GM21423 (cell line): ENCODE measurements at regions not wholly inside any gene's neighbourhood (a gene's known extent, or its start where the extent isn't known, plus 50 kb on each side); places are given as distances from the start of the nearest gene placed in this dataset.

Experiments used
- ATAC-seq: cut with Tn5 transposase; IDR thresholded peaks from one replicate; pipeline ENCODE4 v1.9.1; 2021; ENCODE audit warnings: mild to moderate bottlenecking, moderate library complexity; ENCODE audit not compliant: unreplicated experiment

DNA sequence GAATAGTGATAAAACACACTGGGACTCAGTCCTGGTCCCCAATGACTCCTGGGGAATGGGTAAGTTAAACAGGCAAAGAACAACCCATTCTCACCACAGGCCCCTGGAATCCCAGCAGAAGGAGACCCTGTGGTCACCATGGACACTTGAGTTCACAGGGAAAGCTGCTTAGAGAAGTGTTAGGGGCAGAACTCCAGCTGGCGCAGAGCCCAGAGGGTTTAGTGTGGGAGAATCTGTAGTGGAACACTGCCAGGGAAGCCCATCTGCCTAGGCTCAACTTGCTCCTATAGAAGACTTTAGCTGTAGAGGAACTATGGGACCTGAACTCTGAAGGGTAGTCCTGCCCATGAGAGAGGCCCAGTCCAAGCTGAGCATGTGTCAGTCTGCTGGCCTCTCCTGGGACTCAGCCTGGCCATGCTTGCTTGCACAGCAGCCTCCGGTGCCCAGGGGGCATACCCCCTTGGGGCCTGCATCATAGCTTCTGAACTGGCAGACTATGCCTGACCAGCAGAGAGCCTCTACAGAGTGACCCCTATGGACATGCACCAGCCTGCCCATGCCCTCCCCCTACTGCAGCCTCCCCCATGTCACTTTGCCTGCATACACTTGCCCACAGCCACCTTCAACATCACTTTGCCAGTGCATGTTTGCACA is 343.5 kb downstream of the IDS start:
- ATAC-seq = no peak

DNA sequence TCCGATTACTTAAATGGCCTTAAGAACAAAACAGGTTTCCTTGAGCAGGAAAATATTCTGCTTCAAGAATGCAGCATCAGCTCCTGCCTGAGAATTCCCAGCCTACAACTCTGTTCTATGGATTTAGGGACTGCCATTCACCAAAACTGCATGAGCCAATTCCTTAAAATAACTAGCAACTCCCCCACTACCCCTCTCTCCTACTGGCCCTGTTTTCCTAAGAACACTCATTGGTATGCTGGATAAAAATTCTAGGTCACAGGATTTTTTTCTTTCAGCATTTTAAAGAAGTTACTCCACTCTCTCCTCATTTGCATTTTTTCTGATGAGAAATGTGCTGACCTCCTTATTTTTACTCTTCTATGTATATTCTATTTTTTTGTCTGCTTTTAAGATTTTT is 347.1 kb downstream of the IDS start:
- no peak for ATAC-seq

DNA sequence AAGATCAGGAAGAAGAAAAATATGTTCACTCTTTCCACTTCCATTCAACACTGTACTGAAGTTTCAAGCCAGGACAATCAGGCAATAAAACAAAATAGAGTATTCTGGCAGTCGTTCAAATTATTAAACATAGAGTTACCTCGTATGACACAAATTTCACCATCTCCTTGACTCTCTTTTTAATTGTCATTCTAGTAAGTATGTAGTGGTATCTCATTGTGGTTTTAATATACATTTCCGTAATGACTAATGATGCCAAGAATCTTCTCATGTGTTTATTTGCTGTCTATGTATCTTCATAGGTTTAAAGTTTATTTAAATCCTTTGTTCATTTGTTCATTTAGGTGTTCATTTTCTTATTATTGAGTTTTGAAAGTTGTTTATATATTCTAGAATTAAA is 352.2 kb downstream of the IDS start:
- no peak for ATAC-seq

DNA sequence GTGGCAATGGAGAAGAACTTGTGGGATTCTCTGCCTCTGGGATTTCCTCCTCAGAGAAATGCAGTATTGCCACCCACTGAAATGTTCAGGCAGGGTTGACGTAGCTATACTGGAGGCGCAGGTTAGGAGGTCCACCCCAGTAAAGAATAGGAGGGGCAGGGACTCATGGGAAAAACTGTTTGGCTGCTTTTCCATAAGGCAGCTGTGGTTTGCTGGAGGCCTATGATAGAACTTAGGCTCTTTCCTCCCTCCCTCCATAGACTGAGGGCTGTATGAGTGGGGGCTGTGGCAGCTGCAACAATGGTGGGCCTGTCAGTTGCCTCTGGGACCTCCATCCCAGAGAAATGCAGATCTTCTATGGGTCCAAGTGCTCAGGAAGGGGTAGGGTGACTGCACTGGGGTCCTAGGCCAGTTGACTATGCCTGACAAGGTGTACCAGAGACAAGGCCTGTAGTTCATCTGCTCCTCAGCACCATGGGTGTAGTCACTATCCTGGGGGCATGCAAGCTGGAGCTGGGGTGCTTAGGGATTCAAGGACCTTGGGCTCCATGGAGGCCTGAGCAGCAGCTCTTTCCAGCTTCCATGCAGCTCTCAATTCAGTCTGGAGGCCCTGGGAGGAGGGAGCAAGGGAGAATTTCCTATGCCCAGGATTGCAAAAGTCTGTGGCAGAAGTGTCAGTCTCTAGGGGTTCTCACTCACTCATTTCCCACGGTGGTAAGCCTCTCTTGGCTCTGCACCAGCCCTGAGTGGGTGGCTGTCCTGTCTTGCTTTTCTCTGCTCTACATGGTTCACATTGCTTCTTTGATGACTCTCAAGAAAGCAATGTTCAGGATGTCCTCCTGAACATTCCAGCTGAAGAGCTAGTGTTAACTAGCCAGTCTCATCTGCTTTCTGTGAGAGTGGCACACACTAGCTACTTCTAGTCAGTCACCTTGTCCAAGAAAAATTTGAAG is 353.0 kb downstream of the IDS start:
- ATAC-seq = no peak

DNA sequence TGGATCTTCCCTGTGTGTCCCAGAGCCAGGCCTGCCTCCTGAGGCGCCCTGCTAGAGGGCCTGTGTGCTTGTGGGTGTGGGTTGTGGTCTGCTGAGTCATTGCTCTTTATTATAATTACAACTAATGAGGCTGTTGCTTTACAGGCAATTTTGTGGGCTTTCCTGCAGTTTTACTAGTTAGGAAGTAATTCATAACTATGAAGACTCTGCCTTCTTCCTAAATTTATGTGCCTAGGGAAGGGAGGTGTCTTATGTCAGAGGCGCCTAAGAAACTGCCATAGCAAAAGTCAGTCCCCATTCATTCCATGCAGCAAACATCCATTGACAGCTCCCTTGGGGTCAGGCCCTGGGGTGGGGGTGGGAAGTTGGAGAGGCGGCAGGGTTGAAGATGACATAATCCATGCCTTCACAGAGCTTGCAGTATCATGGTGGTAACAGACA is 359.2 kb downstream of the IDS start:
- ATAC-seq = peak; percentile 65

DNA sequence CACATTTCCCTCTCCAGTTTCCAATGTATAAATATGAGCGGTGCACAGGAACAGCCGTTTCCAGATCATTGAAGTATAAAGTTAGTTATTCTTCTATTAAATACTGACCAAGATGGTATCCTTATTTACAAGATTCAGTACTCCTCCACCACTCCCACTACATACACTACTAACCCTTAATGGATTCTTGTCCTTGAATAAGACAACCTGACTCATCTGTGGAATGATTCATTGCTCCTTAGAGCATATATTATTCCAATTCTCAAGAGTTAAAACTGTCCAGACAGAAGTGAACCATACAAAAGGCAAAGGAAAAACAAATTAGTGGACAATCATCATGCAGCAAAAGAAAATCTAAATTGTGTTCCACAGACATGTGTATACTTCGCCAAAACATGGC is 373.3 kb downstream of the IDS start:
- no peak for ATAC-seq

DNA sequence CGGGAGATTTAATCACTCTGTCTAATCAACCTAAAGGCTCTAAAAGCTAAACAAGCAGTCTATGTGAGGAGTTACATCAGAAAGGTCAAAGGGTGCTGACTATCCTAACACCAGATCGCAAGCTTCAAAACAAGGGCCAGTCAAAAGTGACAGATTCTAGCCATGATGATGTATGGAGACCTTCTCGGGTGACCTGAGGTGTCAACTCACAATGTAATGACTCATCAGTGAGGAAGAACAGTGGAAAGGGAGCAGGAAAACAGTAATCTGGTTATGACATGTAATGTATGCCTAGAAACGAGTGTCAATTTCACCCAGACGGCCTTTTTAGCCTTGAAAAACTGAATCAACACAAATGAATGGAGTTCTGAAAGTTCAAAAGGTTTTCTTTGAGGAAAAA is 375.3 kb downstream of the IDS start:
- no peak for ATAC-seq

DNA sequence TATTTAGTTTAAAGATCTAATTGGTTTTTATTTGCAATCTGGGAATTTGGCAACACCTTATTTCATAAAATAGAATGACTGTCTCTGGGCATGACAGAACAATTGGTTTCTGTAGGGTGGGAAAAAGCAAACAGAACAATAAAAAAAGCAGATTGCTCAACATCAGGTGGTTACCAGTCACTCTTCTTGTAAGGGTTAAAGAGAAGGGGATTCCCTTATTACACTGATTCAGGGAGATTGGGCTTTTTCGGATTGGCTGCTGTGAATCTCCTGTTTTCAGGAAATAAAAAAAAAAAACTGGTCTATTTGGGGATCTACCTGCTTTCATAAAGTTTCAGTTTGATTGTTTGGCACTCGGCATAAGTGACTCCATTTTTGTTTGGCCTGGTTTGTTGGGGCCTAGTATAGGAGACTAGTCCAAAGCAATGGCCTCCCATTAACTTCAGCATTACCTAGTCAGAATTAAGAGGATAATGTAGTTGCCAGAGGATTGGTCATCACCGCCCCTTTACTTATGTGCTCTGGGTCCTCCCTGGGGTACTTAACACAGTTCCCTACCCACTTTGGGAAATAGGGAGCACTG is 380.5 kb downstream of the IDS start:
- ATAC-seq = no peak

DNA sequence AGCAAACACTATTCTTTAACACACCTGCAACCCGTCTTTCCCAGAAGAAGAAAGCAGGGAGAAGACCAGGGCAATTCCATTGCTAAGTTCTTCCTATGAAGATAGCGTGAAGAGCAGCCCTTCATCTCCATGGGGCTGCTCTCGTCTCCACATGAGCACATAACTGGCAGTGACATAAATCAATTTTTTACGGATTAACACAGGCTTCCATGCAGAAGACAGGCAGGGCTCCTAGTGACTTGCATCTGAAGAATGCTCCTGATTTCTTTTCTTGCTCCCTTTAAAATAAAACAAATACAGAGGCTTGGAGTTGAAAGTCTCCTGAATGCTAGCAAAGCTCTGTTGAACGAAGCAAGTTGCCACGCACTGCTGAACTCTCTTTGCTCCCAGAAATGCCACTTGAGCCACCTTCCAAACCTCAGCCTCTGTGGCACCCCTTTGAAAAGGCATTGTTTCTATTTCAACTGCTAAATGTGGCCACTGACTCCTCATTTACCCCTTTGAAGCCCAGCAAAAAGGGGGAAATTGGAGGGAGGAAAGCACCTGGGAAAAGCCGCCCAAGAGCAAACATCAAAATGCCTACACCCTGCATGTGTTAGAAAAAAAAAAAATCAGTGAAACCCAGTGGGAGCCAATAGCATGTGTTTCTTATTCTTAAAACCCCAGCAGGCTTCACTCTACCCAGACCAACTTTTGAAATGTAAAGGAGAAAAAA is 383.7 kb downstream of the IDS start:
- ATAC-seq = no peak

DNA sequence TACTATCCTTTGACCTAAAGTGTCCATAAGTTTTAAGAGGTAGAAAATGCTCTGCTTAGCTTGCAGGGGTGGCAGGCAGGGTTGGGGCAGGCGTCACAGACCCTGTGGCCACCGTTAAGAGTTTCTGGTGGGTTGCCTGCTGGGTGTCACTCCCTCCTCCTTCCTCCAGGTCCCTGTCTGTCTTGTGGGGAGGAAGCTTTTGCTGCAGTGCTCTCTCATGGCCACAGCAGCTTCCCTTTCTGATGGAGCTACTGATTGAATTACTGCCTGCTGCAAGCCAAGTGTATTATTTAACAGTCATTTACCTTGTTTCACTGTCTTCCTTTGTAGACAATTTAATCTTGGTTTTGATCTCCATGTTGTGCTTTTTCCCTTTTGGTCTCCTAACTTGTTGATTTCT is 384.6 kb downstream of the IDS start:
- ATAC-seq = no peak

DNA sequence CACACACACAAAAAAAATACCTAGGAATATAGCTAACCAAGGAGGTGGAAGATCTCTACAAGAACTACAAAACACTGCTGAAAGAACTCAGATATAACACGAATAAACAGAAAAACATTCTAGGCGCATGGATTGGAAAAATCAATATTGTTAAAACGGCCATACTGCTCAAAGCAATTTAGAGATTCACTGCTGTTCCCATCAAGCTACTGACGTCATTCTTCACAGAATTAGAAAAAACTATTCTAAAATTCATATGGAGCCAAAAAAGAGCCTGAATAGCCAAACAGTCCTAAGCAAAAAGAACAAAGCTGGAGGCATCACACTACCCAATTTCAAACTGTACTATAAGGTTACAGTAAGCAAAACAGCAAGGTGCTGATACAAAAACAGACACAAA is 390.2 kb downstream of the IDS start:
- ATAC-seq = no peak

DNA sequence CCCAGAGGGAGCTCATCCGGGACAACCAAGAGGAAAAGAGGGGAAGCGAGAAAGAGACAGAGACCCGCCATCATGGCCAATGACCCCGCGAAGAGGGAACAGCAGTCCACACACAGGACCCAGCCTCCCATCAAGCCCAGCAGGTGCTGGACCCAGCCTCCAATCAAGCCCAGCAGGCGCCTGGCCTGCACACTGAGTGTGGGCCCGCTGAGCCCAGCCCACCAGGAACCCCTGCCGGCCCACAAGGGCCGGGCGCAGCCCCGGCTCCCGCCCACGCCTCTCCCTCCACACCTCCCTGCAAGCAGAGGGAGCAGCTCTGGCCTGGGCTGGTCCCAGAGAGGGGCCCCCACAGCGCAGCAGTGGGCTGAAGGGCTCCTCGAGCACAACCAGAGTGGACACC is 391.1 kb downstream of the IDS start:
- ATAC-seq = no peak

DNA sequence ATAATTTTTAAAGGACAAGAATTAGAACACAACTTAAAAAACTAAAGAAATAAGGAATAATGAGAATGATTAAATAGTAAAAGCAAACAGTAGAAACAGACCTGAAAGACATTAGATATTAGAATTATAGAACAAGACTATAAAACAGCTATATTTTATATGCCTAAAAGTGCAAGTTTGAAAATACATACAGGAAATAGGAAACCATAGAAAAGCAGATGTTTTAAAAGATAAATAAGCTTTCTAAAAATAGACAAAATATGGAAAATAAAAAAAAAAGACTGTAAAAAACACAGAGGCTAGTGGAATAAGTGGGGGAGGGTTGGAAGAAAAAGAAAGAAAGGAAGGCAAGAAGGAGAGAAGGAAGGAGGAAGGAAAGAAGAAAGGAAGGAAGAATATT is 407.3 kb downstream of the IDS start:
- ATAC-seq = no peak

DNA sequence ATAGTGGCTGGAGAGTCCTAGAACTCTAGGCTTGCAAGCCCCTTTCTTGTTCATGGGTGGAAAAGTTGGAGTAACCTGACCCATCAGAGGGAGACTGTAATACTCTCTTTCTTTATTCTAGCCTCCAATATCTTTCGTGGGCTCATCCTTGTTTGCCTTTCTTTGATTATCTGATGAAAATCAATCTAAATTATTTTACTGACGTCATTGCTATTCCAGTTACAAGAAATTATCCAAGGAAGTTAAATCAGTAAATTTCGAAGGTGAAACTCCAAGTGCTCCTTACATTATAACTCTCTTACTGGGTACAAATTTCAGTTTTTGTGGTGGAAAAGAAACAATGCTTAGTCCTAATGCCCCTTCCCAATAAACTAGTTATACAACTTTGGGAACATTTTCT is 412.9 kb downstream of the IDS start:
- ATAC-seq = no peak

DNA sequence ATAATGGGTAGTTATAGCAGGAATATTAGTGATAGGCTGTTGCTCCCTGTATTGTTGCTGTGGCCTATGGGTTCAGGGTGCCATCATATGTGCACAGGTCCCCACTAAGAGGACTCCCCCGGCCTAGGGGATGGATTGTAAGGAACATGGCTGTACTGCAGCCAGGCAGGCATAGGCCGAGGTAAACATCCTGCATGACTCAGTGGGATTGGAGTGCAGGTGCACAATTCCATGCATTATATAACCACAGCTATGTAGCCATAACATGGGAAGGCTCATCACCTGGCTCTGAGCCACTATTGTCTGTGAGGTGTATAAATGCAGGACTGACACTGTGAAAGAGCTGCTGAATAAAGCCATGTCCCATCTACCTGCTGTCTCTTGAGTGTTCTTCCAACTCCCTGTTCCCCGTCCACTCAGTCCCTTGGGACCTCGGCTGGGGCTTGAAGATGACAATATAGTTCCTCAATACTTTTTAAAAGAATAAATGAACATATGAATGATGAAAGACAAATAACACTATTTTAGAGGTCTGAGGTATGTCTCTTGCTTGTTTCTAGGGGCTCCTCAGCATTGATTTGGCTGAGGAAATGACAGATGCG is 425.2 kb downstream of the IDS start:
- ATAC-seq = no peak

DNA sequence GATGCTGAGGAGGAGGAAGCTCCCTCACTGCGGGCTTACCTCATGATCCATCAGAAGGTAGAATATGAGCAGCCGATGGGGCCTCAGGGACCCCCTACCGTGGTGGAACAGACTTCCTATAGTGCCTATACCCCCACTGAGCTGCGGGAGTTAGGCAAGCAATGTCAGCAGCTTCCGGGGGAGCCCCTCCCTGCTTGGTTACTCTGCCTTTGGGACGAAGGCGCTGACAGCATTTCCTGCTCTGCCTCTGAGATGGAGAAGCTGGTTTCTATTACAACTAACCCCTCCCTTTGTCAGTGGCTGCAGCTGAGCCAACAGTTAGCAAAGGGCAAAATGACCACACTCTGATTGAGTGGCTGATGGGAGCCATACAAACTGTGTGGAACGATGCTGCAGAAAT is 430.7 kb downstream of the IDS start:
- ATAC-seq = peak; percentile 65

DNA sequence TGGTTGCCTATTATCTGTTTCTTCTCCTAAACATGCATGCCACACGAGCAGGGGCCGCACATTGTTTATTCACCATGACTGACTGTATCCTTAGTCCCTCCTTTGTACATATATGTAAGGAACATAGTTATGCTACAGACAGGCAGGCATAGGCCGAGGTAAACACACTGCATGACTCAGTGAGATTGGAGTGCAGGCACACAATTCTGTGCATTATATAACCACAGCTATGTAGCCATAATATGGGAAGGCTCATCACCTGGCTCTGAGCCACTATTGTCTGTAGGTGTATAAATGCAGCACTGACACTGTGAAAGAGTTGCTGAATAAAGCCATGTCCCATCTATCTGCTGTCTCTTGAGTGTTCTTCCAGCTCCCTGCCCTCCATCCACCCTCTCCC is 431.6 kb downstream of the IDS start:
- no peak for ATAC-seq

DNA sequence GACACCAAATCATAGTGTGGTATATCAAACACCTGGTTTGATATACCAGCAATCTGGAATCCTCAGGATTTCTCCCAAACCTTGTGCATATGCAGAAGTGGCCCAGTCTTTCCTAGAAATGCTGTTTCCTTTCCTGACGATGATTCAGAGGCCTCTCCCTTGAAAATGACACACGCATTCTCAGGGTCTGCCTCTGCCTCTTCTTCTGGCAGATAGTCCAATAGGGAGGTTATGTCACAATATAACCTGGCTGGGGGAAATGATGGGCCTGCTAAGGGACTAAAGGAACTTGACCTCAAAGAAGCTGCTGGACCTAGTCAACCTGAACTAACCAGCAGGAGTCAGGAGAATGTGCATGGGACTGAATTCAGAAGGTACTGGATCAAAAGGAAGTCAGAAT is 435.2 kb downstream of the IDS start:
- no peak for ATAC-seq

DNA sequence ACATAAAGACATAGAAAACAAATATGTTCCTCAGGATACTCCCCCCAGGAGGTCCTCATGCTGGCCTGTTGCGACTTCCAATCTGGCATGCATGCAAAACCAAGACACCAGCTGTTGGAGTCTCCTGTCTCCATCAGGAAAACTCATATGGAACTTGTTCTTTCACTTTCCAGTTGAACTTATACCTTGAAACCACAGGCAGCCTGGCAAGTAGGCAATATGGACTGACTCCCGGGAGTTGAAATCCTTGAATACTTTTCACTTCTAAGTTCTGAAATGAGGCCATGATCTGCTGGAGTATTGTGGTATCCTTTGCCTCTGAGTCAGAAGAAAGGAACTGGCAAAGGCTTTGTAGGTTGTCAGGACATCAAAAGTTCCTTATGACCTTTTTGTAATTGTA is 444.2 kb downstream of the IDS start:
- no peak for ATAC-seq
